ES-I3 (cell line): ENCODE measurements at regions not wholly inside any gene's neighbourhood (a gene's known extent, or its start where the extent isn't known, plus 50 kb on each side); places are given as distances from the start of the nearest gene placed in this dataset.
"Not testable (repeated sequence)": the region's sequence is repeated elsewhere in the genome, so short reads cannot be mapped to it uniquely, and the experiment has no call there.

Experiments
- H3K36me3 ChIP-seq: 2 replicates; pipeline ENCODE4 v1.6.1; 2013; ENCODE audit warnings: mild to moderate bottlenecking, low read length, control low read depth, moderate library complexity; ENCODE audit not compliant: insufficient read depth
- H3K4me1 ChIP-seq: 2 replicates; pipeline ENCODE4 v1.6.1; 2013; ENCODE audit warnings: mild to moderate bottlenecking, control low read depth, low read length; ENCODE audit not compliant: insufficient read depth
- H3K9ac ChIP-seq: 2 replicates; pipeline ENCODE4 v1.6.1; 2013; ENCODE audit warnings: low read depth, mild to moderate bottlenecking, low read length, moderate library complexity
- H3K9me3 ChIP-seq: 2 replicates; pipeline ENCODE4 v1.6.1; 2013; ENCODE audit warnings: mild to moderate bottlenecking, low read length, moderate library complexity; ENCODE audit not compliant: control insufficient read depth, insufficient read depth

DNA sequence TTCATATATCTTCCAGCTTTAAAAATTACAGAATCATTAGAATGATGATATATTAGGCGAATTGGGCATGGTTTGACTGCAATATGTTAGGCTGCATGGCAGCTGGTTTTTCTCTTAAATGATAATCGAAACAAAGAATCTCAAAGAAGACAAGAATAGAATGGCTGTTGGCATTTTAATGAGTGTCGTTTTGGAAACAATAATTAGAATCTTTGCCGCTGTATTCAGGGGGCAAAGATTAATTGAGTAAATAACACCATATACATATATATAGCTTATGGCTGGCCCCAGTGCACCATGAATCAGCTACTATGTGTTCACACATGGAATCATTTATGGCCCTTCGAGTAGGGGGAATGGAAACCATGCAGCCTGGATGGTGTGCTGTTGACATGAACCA lies 216.2 kb downstream of the RNF144B start:
- H3K9me3 ChIP-seq, result no peaks in the 10 kb centered on the region
- no peak overlapping the region for H3K9ac ChIP-seq
- peaks cover 3% of the 10 kb centered on the region; the same call in 1 of the 2 replicates for H3K4me1 ChIP-seq
- no peaks in the 10 kb centered on the region for H3K36me3 ChIP-seq

GRCh38 chr6:18605841-18606240 lies 218.7 kb downstream of the RNF144B start:
- H3K36me3 ChIP-seq, result no peaks in the 10 kb centered on the region
- H3K9ac ChIP-seq, result no peak overlapping the region
- no peaks in the 10 kb centered on the region for H3K4me1 ChIP-seq
- H3K9me3 ChIP-seq, result no peaks in the 10 kb centered on the region

DNA sequence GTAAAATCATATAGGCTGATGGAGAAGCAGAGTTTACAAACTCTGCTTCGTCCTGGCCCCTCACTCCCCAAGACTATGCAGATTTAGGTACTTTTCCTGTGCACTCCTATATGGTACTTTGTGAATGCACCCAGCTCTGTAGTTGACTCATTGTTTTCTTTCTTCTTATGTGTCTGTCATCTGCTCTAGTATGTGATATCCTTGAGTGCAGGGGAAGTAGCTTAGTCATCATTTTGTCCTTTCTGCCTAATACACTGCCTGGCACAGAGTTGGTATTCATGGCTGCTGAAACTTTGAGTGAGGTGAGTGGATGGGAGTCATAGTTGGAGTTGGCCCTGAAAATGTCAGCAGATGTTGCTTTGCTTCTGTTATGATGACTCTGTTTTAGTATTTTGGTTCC lies 222.6 kb downstream of the RNF144B start:
- H3K9ac ChIP-seq, result no peak overlapping the region
- no peaks in the 10 kb centered on the region; the same call in 1 of the 2 replicates for H3K9me3 ChIP-seq
- H3K36me3 ChIP-seq, result no peaks in the 10 kb centered on the region
- H3K4me1 ChIP-seq, result no peaks in the 10 kb centered on the region

GRCh38 chr6:18613319-18613925 lies 226.3 kb downstream of the RNF144B start:
- Histone ChIP-seq H3K36me3 (no peaks in the 10 kb centered on the region), H3K9ac (no peak overlapping the region), H3K9me3 (no peaks in the 10 kb centered on the region; the same call in 1 of the 2 replicates), H3K4me1 (no peaks in the 10 kb centered on the region)

DNA sequence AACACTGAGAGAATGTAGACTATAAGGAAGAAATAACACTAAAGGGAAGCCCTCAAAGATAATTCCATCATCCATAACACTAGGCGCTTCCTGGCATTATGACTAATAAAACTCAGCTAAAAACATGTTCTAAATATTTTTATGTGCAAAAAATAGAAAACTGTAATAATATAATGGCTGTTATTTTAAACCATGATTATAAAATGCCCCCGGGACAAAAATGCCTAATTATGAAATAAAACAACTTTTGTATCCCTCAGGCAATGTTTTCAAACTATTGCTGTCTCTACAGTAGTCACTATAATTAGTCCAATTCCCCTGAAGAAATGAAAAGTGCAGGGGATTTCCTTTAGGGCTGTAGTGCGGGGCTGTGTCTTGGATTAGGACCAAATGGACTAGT lies 242.4 kb downstream of the RNF144B start:
- Histone ChIP-seq H3K9me3 (no peaks in the 10 kb centered on the region), H3K9ac (no peak overlapping the region), H3K4me1 (no peaks in the 10 kb centered on the region)

DNA sequence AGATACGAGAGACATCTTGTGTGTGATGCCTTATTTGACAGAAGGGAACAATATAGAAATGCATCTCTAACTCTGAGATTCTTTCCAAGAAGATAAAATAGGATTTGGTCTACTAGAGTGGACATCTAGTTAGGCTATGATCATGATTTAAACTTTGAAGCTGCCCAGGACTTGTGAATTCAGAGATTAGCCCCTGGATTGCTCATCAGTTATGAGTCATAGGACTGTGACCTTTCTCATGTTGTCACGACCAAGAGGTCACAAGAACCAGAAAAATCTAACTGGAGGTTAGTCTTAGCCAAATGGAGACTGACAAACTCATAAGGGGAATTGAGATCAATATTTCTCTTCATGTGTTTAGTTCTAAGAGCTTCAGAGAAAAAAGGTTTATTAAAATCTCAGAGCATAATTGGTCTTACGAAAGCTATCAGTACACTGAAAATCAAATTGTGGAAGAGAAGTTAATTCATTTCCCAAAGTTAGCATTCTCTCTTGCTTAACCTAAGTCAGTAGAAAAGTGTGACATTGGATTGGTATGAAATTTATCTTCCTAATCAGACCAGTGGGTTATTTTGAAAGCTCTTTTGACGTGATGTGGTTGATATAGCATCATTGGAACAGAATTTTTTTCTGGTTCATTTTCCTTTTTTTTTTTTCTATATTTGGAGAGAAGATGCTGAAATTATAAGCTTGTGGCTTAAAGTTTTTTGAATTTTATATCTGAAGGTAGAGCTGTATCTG lies 245.7 kb downstream of the RNF144B start:
- no peak overlapping the region for H3K9ac ChIP-seq
- H3K9me3 ChIP-seq, result no peaks in the 10 kb centered on the region
- no peaks in the 10 kb centered on the region for H3K4me1 ChIP-seq
- H3K36me3 ChIP-seq, result no peaks in the 10 kb centered on the region

More for the DNA sequence above, 242.4 kb downstream of the RNF144B start:
- no peaks in the 10 kb centered on the region for H3K36me3 ChIP-seq

DNA sequence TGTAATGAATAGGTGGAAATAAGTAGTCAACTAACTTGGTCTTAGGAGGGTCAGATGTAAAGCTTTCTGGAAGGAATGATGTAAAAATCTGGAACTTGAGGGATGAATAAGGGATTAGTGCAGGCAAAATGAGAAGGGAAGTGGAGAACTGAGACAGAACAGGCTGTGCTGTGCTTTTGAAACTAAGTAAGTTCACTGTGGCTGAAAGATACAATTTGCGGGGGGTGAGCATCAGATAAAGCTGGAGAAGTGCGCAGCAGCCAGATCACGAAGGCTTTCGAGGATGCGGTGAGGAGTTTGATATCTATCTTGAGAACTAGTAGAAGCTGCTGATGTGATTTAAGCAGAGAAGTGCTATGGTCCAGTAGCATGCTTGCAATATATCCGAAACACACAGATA lies 247.8 kb downstream of the RNF144B start:
- H3K4me1 ChIP-seq, result no peaks in the 10 kb centered on the region

GRCh38 chr6:18640134-18640533 lies 253.0 kb downstream of the RNF144B start:
- Histone ChIP-seq H3K36me3 (no peaks in the 10 kb centered on the region), H3K4me1 (no peaks in the 10 kb centered on the region), H3K9ac (no peak overlapping the region), H3K9me3 (no peaks in the 10 kb centered on the region)

More for the DNA sequence above, 247.8 kb downstream of the RNF144B start:
- H3K36me3 ChIP-seq, result no peaks in the 10 kb centered on the region
- H3K9me3 ChIP-seq, result no peaks in the 10 kb centered on the region
- H3K9ac ChIP-seq, result no peak overlapping the region

- H3K36me3 ChIP-seq, result no peaks in the 10 kb centered on the region
- no peak overlapping the region for H3K9ac ChIP-seq
- no peaks in the 10 kb centered on the region for H3K9me3 ChIP-seq
- no peaks in the 10 kb centered on the region for H3K4me1 ChIP-seq
Observed at GRCh38 chr6:18640754-18641153, 253.6 kb downstream of the RNF144B start.

DNA sequence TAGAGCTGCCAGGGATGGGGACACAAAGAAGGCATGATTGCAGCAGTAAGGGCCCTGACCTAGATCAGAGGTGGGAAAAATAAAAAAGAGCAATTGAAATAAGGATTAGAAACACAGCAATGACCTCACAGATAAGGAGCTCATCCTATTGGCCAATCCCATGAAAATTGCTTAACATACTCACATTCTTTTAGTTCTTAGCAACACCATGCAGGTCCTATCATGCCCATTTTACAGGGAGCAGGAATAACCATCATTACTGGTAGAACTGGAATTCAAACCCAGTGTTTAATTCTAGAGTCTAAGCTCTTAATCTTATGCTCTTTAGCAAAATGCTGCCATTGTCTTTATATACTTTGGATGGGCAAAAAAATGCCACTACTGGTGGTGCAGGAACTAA lies 267.7 kb downstream of the RNF144B start:
- H3K9me3 ChIP-seq, result no peaks in the 10 kb centered on the region
- no peak overlapping the region for H3K9ac ChIP-seq
- no peaks in the 10 kb centered on the region for H3K36me3 ChIP-seq
- no peaks in the 10 kb centered on the region for H3K4me1 ChIP-seq

DNA sequence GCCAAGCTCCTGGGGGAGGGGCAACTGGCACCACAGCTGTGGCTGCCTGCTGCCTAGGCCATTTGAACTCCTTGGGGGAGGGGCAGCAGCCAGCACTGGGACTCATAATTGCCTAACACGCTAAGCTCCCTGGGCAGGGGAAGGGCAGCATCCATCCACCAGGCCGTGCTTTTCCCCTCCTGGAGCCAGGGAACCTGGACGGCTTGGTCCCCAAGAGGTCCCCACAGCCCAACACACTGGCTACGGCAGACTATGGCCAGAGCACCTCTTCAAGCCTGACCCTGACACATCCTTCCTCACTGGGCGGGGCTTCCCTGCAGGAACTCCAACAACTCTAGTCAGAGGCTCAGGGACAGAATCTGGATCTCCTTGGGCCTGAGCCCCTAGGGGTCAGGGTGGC lies 269.4 kb downstream of the RNF144B start:
- Histone ChIP-seq H3K9me3 (no peaks in the 10 kb centered on the region), H3K9ac (no peak overlapping the region), H3K4me1 (no peaks in the 10 kb centered on the region), H3K36me3 (no peaks in the 10 kb centered on the region)

DNA sequence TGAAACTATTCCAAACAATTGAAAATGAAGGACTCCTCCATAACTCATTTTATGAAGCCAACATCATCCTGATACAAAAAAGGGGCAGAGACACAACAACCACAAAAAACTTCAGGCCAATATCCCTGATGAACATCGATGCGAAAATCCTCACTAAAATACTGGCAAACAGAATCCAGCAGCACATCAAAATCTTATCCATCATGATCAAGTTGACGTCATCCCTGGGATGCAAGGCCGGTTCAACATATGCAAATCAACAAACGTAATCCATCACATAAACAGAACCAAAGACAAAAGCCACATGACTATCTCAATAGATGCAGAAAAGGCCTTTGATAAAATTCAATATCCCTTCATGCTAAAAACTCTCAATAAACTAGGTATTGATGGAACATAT lies 272.8 kb downstream of the RNF144B start:
- H3K9me3 ChIP-seq, H3K9ac ChIP-seq, H3K36me3 ChIP-seq, H3K4me1 ChIP-seq: not testable (repeated sequence)

- no peaks in the 10 kb centered on the region for H3K9me3 ChIP-seq
- no peak overlapping the region for H3K9ac ChIP-seq
Observed at GRCh38 chr6:18663011-18663410, 275.9 kb downstream of the RNF144B start.

DNA sequence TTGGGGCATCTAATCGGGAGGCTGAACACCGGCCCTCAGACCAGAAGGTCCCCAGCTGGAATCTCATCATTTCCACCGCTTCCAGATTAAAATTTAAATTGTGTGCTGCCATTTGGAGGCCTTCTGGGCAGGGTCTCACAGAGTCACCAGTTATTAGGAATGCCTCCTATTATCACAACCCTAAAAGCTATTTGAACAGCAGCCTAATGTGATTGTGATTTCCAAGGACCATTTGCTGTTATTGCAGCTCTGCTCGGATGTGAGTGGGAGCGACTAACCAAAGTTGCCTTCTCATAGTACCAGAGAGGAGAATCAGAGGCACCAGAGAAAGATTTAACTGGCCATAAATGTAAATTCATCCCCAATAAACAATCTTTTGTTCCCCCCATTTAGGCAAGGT lies 277.3 kb downstream of the RNF144B start:
- H3K36me3 ChIP-seq, result no peaks in the 10 kb centered on the region
- H3K4me1 ChIP-seq, result no peaks in the 10 kb centered on the region
- no peaks in the 10 kb centered on the region for H3K9me3 ChIP-seq
- no peak overlapping the region for H3K9ac ChIP-seq

More at GRCh38 chr6:18663011-18663410, 275.9 kb downstream of the RNF144B start:
- Histone ChIP-seq H3K36me3 (no peaks in the 10 kb centered on the region), H3K4me1 (no peaks in the 10 kb centered on the region)

DNA sequence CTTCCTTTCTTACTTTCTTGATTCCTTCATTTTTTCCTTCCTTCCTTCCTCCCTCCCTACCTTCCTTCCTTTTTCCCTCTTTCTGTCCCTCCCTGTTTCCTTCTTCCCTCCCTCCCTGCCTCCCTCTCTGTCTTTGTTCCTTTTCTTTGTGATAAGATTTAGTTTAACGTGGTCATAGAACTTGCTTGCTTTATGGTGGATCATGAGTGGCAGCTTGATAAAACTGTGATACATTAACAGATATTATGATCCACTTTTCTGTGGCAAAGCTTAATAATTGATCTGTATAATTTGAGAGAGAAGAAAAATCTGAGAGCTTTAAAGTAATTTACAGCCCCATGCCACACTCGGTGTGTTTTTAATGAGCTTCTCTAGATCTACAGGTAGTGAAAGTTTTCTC lies 280.5 kb downstream of the RNF144B start:
- Histone ChIP-seq H3K9ac (no peak overlapping the region), H3K9me3 (no peaks in the 10 kb centered on the region), H3K36me3 (no peaks in the 10 kb centered on the region), H3K4me1 (no peaks in the 10 kb centered on the region)
